Hepatocyte (in vitro differentiated cells): ENCODE measurements at regions not wholly inside any gene's neighbourhood (a gene's known extent, or its start where the extent isn't known, plus 50 kb on each side); places are given as distances from the start of the nearest gene placed in this dataset.
"Not testable (repeated sequence)": the region's sequence is repeated elsewhere in the genome, so short reads cannot be mapped to it uniquely, and the experiment has no call there.

Source experiments
- DNase-seq: peaks from one replicate; pipeline ENCODE4 v3.0.0-alpha.2; 2016; ENCODE audit warnings: low spot score
- H2AFZ ChIP-seq: fragments of 200-600 bp; sonication (generic); 2 replicates; pipeline ENCODE4 v1.6.0; 2016; ENCODE audit warnings: antibody characterized with exemption, mild to moderate bottlenecking
- H3K27ac ChIP-seq: fragments of 200-600 bp; sonication (generic); 2 replicates; pipeline ENCODE4 v1.5.1; 2016; ENCODE audit warnings: mild to moderate bottlenecking
- H3K27me3 ChIP-seq: fragments of 200-600 bp; sonication (generic); 2 replicates; pipeline ENCODE4 v1.6.1; 2016
- H3K36me3 ChIP-seq: fragments of 200-600 bp; sonication (generic); replicated peaks from 2 replicates; pipeline ENCODE4 v1.5.1; 2016; ENCODE audit warnings: low read depth; ENCODE audit not compliant: insufficient read depth
- H3K4me1 ChIP-seq: fragments of 200-600 bp; sonication (generic); 2 replicates; pipeline ENCODE4 v1.5.1; 2016; ENCODE audit warnings: mild to moderate bottlenecking, moderate library complexity; ENCODE audit not compliant: insufficient read depth
- H3K4me2 ChIP-seq: fragments of 200-600 bp; sonication (generic); 2 replicates; pipeline ENCODE4 v1.6.0; 2016
- H3K4me3 ChIP-seq: fragments of 200-600 bp; sonication (generic); 2 replicates; pipeline ENCODE4 v1.5.1; 2016; ENCODE audit warnings: mild to moderate bottlenecking
- H3K79me2 ChIP-seq: fragments of 200-600 bp; sonication (generic); 2 replicates; pipeline ENCODE4 v1.6.0; 2017; ENCODE audit warnings: mild to moderate bottlenecking
- H3K9me2 ChIP-seq: fragments of 200-600 bp; sonication (generic); replicated peaks from 2 replicates; pipeline ENCODE4 v1.6.0; 2017; ENCODE audit warnings: mild to moderate bottlenecking; ENCODE audit not compliant: insufficient read depth
- H3K9me3 ChIP-seq: fragments of 200-600 bp; sonication (generic); 2 replicates; pipeline ENCODE4 v1.5.1; 2016; ENCODE audit warnings: low read depth, mild to moderate bottlenecking
- H4K20me1 ChIP-seq: fragments of 200-600 bp; sonication (generic); 2 replicates; pipeline ENCODE4 v1.6.0; 2016; ENCODE audit warnings: mild to moderate bottlenecking; ENCODE audit not compliant: insufficient read depth, poor library complexity, severe bottlenecking
- EZH2 ChIP-seq: fragments of 200-600 bp; sonication (generic); IDR thresholded peaks from 2 replicates; pipeline ENCODE4 v1.6.1; 2016; ENCODE audit warnings: antibody characterized with exemption, mild to moderate bottlenecking, borderline replicate concordance
- EZH2phosphoT487 ChIP-seq: fragments of 200-600 bp; sonication (generic); IDR thresholded peaks from one replicate; pipeline ENCODE4 v1.6.1; 2018; ENCODE audit warnings: antibody characterized with exemption, mild to moderate bottlenecking, low read depth, moderate library complexity; ENCODE audit not compliant: unreplicated experiment, severe bottlenecking
- WGBS: methylation state at CpG from one replicate; pipeline ENCODE4 v1.1.6; 2016; ENCODE audit warnings: low lambda C conversion rate; ENCODE audit errors: missing lambda C conversion rate; 5-methylcytosine and 5-hydroxymethylcytosine counted together
- TF ChIP-seq, protein P1 (sequence below): fragments of 200-600 bp; sonication (generic); IDR thresholded peaks from 2 replicates; pipeline ENCODE4 v1.5.1; 2016; ENCODE audit warnings: antibody characterized with exemption, mild to moderate bottlenecking; ENCODE audit not compliant: poor library complexity

DNA sequence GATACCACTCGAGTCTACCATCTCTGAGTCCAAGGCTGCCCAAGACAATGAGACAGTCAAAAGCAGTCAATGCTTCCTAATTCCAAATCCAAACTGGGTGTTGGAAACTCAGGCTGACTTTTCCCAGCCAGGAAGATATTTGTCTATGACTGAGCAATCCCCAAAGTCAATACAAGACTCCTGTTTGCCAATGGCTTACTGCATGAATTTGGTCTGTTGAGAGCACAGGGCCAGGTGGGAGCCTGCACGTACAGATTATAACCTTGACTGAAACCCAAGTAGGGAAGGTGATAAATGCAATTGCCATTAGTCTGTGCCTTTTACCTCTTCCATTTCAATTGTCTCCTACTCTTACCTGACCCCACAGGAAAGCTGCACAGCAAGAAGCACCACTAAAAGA lies 72.6 kb upstream of the PPARGC1A start:
- H3K27ac ChIP-seq: peak overlapping the region; percentile 16
- no peaks in the 10 kb centered on the region for H3K9me3 ChIP-seq
- WGBS: 56% methylated on average over 2 of the region's 2 CpGs
- no peak overlapping the region for H2AFZ ChIP-seq
- no peak for TF ChIP-seq EZH2
- no peak for TF ChIP-seq EZH2phosphoT487
- TF ChIP-seq, protein P1, sequence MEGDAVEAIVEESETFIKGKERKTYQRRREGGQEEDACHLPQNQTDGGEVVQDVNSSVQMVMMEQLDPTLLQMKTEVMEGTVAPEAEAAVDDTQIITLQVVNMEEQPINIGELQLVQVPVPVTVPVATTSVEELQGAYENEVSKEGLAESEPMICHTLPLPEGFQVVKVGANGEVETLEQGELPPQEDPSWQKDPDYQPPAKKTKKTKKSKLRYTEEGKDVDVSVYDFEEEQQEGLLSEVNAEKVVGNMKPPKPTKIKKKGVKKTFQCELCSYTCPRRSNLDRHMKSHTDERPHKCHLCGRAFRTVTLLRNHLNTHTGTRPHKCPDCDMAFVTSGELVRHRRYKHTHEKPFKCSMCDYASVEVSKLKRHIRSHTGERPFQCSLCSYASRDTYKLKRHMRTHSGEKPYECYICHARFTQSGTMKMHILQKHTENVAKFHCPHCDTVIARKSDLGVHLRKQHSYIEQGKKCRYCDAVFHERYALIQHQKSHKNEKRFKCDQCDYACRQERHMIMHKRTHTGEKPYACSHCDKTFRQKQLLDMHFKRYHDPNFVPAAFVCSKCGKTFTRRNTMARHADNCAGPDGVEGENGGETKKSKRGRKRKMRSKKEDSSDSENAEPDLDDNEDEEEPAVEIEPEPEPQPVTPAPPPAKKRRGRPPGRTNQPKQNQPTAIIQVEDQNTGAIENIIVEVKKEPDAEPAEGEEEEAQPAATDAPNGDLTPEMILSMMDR: no peak
- no peaks in the 10 kb centered on the region for H3K9me2 ChIP-seq
- H3K79me2 ChIP-seq: no peaks in the 10 kb centered on the region
- H3K4me1 ChIP-seq: peaks cover 4% of the 10 kb centered on the region
- H3K4me2 ChIP-seq: no peak overlapping the region
- no peak overlapping the region for H3K4me3 ChIP-seq
- DNase-seq: peak; percentile 30
- H3K36me3 ChIP-seq: no peaks in the 10 kb centered on the region
- no peaks in the 10 kb centered on the region for H3K27me3 ChIP-seq
- H4K20me1 ChIP-seq: no peaks in the 10 kb centered on the region

DNA sequence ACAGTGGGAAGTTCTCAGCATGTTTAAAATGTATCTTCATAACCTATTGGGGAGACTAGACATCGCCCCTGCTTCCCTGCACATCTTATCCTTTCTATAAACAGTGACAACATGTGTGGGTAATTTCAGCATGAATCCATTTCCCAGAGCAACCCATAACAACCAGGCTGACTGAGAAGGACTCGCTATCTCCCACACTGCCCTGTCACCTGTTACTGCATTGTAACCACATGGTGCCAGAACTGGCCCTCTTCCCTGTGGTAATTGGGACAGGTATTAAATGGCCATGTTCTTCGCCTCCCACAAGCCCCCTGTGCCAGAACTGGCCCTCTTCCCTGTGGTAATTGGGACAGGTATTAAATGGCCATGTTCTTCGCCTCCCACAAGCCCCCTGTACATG lies 71.5 kb upstream of the PPARGC1A start:
- H3K9me2 ChIP-seq, H2AFZ ChIP-seq, H3K79me2 ChIP-seq, H4K20me1 ChIP-seq, H3K27ac ChIP-seq, H3K4me3 ChIP-seq, H3K4me1 ChIP-seq, H3K27me3 ChIP-seq, DNase-seq, H3K9me3 ChIP-seq, H3K4me2 ChIP-seq, H3K36me3 ChIP-seq: not testable (repeated sequence)
- WGBS: 93% methylated on average over 4 of the region's 4 CpGs

DNA sequence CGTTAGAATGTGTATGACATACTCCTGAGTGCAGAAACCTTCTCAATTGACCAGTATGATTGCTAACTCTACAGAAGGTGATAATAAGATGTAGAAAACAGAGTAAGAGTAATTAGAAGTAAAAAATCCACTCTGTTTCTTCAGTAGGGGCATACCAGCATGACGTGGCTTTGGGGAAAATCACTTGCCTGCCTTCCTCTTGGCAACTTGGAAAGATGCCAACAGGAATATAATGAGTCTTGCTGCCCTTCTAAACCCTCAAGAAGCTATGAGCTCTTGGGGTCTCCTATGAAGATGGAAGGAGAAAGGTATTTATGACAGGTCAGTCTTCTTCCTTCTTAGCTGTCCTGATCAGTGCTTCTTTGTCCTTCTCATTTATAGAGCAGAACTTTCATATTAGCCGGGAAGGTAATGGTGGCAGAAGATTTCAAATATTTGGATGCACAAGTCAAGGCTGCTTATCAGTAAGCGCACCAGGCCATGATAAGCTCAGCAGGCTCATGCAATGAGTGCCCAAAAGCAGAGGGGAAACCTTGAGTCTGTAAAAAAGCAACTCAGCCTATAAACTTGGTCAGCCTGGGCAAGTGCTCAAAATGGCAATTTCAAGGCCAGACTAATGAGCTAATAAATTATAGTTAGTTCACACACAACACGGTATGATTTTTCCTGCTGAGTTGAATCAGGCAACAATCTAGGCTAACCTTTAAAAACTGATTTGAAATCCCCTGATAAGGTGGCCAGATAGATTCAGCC lies 69.7 kb upstream of the PPARGC1A start:
- no peak overlapping the region for H3K4me3 ChIP-seq
- H4K20me1 ChIP-seq: no peaks in the 10 kb centered on the region
- TF ChIP-seq EZH2phosphoT487 (no peak), EZH2 (no peak)
- TF ChIP-seq, protein P1: no peak
- no peak overlapping the region for H2AFZ ChIP-seq
- DNase-seq: no peak
- no peaks in the 10 kb centered on the region for H3K4me1 ChIP-seq
- no peaks in the 10 kb centered on the region for H3K27me3 ChIP-seq
- no peaks in the 10 kb centered on the region for H3K36me3 ChIP-seq
- H3K79me2 ChIP-seq: no peaks in the 10 kb centered on the region
- H3K27ac ChIP-seq: no peak overlapping the region
- H3K9me3 ChIP-seq: no peaks in the 10 kb centered on the region
- H3K4me2 ChIP-seq: no peak overlapping the region
- WGBS: 53% methylated on average over 5 of the region's 5 CpGs
- H3K9me2 ChIP-seq: no peaks in the 10 kb centered on the region

DNA sequence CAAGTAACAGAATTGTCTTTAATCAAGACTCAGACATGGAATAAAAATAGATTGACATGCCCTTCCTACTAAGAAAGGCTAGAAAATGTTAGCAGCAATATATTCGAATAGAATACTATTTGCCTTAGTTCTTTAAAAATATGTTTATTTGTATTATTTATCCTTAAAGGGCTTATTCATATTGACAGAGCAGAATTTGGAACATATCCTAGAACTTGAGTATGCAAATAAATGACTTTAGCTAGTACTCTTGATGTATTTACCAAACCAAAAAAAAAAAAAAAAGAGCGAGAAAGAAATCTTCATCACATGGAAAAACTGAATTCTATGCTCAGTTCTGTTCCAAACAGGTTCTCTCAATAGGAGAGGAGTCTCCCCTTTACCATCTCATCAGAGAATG lies 68.9 kb upstream of the PPARGC1A start:
- Histone ChIP-seq H3K4me1 (no peaks in the 10 kb centered on the region), H3K79me2 (no peaks in the 10 kb centered on the region), H2AFZ (no peak overlapping the region), H4K20me1 (no peaks in the 10 kb centered on the region), H3K9me2 (no peaks in the 10 kb centered on the region), H3K9me3 (no peaks in the 10 kb centered on the region), H3K36me3 (no peaks in the 10 kb centered on the region), H3K27me3 (no peaks in the 10 kb centered on the region), H3K4me3 (no peak overlapping the region), H3K4me2 (no peak overlapping the region), H3K27ac (no peak overlapping the region)
- TF ChIP-seq EZH2: no peak
- TF ChIP-seq EZH2phosphoT487: no peak
- TF ChIP-seq, protein P1: no peak
- DNase-seq: no peak
- 89% methylated on average over 2 of the region's 2 CpGs for WGBS
